AG04450 (cell line): ENCODE measurements at regions not wholly inside any gene's neighbourhood (a gene's known extent, or its start where the extent isn't known, plus 50 kb on each side); places are given as distances from the start of the nearest gene placed in this dataset.

Experiments used
- CTCF ChIA-PET: fragments of 300-600, 350-600 bp; formaldehyde crosslinking; extraction: SDS; loops from one replicate; lab custom pipeline; 2022; ENCODE audit warnings: antibody characterized with exemption, inconsistent platforms; lab: Charles Lee
- POLR2A ChIA-PET: fragments of 350-600 bp; formaldehyde crosslinking; extraction: SDS; loops from one replicate; lab custom pipeline; 2021; ENCODE audit warnings: antibody characterized with exemption, inconsistent platforms; lab: Yijun Ruan, JAX
- DNase-seq: peaks from one replicate; pipeline ENCODE4 v3.0.0-alpha.2; 2011; ENCODE audit warnings: low read depth, low spot score
- H3K27ac ChIP-seq: one replicate; pipeline ENCODE4 v1.5.1; 2012; ENCODE audit warnings: low read depth, low read length, control low read depth
- H3K27me3 ChIP-seq: one replicate; pipeline ENCODE4 v1.6.0; 2012; ENCODE audit warnings: low read length; ENCODE audit not compliant: control insufficient read depth, insufficient read depth
- H3K4me3 ChIP-seq: 2 replicates; pipeline ENCODE4 v1.5.1; 2011; ENCODE audit warnings: mild to moderate bottlenecking, low read depth, low read length, control low read depth
- H3K9me3 ChIP-seq: 2 replicates; pipeline ENCODE4 v1.5.1; 2012; ENCODE audit warnings: low read length; ENCODE audit not compliant: control insufficient read depth, insufficient read depth
- TF ChIP-seq, protein P1 (sequence below): IDR thresholded peaks from 2 replicates; pipeline ENCODE4 v1.5.1; 2011; ENCODE audit warnings: low read depth, low read length, control low read depth, inconsistent platforms

DNA sequence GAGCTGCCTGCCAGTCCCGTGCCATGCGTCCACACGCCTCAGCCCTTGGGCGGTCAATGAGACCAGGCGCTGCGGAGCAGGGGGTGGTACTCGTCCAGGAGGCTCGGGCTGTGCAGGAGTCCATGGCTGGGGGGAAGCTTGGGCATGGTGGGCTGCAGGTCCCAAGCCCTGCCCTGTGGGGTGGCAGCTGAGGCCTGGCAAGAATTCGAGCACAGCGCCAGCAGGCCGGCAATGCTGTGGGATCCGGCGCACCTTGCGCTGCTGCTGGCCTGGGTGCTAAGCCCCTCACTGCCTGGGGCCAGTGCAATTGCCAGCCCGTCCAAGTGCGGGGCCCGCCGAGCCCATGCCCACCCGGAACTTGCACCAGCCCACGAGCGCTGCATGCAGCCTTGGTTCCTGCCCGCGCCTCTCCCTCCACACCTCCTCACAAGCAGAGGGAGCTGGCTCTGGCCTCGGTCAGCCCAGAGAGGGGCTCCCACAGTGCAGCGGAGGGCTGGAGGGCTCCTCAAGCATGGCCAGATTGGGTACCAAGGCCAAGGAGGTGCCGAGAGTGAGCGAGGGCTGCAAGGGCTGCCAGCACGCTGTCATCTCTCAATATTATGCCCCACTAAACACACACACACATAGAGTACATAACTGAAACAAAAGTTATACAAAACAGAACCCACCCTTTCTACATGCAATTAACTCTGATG is 307.7 kb downstream of the LMO4 start:
- TF ChIP-seq, protein P1, sequence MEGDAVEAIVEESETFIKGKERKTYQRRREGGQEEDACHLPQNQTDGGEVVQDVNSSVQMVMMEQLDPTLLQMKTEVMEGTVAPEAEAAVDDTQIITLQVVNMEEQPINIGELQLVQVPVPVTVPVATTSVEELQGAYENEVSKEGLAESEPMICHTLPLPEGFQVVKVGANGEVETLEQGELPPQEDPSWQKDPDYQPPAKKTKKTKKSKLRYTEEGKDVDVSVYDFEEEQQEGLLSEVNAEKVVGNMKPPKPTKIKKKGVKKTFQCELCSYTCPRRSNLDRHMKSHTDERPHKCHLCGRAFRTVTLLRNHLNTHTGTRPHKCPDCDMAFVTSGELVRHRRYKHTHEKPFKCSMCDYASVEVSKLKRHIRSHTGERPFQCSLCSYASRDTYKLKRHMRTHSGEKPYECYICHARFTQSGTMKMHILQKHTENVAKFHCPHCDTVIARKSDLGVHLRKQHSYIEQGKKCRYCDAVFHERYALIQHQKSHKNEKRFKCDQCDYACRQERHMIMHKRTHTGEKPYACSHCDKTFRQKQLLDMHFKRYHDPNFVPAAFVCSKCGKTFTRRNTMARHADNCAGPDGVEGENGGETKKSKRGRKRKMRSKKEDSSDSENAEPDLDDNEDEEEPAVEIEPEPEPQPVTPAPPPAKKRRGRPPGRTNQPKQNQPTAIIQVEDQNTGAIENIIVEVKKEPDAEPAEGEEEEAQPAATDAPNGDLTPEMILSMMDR: no peak
- H3K4me3 ChIP-seq: no peak overlapping the region
- no peak overlapping the region for H3K27ac ChIP-seq
- DNase-seq: no peak
- ChIA-PET CTCF (no interaction called here), POLR2A (no interaction called here)
- H3K9me3 ChIP-seq: peaks cover 8% of the 10 kb centered on the region
- H3K27me3 ChIP-seq: no peaks in the 10 kb centered on the region

DNA sequence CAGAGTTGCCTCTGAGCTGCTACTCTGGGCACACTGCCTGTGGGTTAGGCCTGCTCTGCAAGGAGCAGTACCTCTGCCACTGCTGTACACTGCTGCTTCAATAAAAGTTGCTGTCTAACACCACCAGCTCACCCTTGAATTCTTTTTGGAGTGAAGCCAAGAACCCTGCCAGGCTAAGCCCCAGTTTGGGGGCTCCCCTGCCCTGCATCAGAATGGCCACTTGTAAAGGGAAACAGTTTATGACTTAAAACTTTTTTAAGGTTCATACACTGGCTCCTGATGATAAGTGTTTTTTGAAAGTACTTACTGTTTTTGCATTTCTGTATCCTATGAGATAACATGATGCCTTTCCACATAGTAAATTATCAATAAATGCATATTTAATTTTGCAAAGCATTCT is 310.0 kb downstream of the LMO4 start:
- DNase-seq: no peak
- H3K9me3 ChIP-seq: peaks cover 8% of the 10 kb centered on the region
- ChIA-PET CTCF (no interaction called here), POLR2A (no interaction called here)
- H3K27ac ChIP-seq: no peak overlapping the region
- no peaks in the 10 kb centered on the region for H3K27me3 ChIP-seq
- TF ChIP-seq, protein P1: no peak
- no peak overlapping the region for H3K4me3 ChIP-seq

DNA sequence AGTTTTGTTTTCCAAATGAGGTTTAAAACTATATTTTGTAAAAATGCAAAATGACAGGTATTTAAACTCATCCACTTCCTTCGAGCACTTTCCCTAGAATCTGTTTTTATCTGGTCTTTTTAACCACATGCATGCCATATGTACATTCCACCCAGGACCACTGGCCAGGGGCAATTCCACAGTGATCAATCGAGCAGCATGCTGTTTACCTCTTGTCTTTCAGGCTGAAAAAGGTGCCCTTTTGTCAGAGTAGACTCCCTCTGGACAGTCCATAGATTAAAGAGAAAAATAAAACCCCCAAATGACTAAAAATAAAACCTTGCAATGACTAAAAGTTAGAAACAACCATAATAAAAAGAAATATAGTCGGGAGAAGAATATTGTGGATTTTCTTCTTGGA is 313.3 kb downstream of the LMO4 start:
- ChIA-PET POLR2A (no interaction called here), CTCF (interaction anchor here (1.6 kb wide), 1 partner anchor 312 kb away, joined by 4 read pairs; no protein-coding TSS in a partner anchor)
- DNase-seq: no peak
- Histone ChIP-seq H3K27me3 (no peaks in the 10 kb centered on the region), H3K9me3 (no peaks in the 10 kb centered on the region), H3K4me3 (no peak overlapping the region), H3K27ac (no peak overlapping the region)
- TF ChIP-seq, protein P1: no peak

DNA sequence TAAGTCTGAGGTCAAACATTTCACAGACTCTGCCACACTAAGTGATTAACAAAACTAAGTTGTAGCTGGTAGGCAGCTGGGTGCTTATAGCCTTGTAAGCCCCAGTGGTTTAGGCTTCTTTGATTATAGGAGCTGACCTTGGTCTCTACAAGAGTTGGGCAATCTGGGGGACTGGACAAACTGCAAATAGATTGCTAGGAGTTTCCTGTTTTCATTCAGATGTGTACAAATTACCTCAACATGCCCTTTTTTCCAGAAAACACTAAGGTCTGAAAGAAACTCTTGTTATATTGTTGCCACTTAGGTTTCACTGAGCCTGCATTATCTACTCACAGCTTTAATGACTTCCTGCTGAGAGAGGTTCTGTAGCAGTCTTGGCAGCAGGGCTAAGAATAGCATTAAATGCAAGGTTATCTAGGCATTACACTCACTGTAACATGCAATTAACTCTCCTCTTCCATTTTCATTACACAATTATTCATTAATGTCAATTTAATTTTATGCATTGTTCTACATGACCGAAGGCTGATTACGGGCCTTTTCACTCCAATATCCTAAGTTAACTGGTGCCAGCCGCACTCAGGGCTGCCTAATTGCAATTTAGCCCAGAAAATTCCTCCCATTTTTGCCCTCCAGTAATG is 314.0 kb downstream of the LMO4 start:
- no peak overlapping the region for H3K4me3 ChIP-seq
- no peaks in the 10 kb centered on the region for H3K9me3 ChIP-seq
- no peak overlapping the region for H3K27ac ChIP-seq
- TF ChIP-seq, protein P1: no peak
- H3K27me3 ChIP-seq: no peaks in the 10 kb centered on the region
- DNase-seq: no peak
- ChIA-PET CTCF (interaction anchor here (1.2 kb wide), 1 partner anchor 311 kb away, joined by 3 read pairs; no protein-coding TSS in a partner anchor), POLR2A (no interaction called here)

DNA sequence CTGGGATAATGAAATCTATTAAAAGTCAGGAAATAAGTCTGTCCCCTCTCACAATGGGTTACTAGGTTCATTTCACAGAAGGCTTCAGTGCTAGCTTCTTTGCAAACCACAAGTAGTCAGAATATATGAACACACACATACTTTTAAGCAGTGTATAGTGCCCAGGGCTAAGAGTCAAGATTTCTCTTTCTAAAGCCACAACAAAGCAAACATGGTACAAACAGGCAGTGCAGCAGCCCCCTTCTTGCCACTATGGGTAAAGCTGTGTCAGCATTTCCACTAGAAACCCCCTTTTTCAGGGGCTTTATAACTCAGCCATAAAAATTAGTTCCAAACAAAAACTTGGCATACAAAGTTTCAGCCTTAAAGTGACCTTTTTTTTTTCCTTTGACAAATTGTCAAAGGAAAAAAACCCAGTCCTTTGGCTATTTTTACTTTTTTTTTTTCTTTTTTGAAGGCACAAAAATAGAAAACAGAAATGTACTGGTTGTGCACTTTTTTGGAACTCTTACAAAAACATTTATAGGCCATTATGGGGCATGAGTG is 315.4 kb downstream of the LMO4 start:
- Histone ChIP-seq H3K4me3 (no peak overlapping the region), H3K27me3 (no peaks in the 10 kb centered on the region), H3K27ac (no peak overlapping the region), H3K9me3 (no peaks in the 10 kb centered on the region)
- ChIA-PET CTCF (interaction anchor here (1.1 to 1.2 kb wide), 2 partner anchors 309 to 318 kb away, joined by 3 read pairs; no protein-coding TSS in a partner anchor), POLR2A (no interaction called here)
- no peak for DNase-seq
- TF ChIP-seq, protein P1: no peak
